Neural progenitor cell (in vitro differentiated cells): ENCODE measurements at regions not wholly inside any gene's neighbourhood (a gene's known extent, or its start where the extent isn't known, plus 50 kb on each side); places are given as distances from the start of the nearest gene placed in this dataset.

Experiments used
- DNase-seq: peaks from one replicate; pipeline ENCODE4 v3.0.0-alpha.2; 2016; ENCODE audit warnings: low spot score
- H2AFZ ChIP-seq: fragments of 200-600 bp; sonication (generic); replicated peaks from 2 replicates; pipeline ENCODE4 v1.6.1; 2016; ENCODE audit warnings: antibody characterized with exemption
- H3F3A ChIP-seq: fragments of 200-600 bp; sonication (generic); 2 replicates; pipeline ENCODE4 v1.6.1; 2016; ENCODE audit warnings: antibody characterized with exemption, low read depth
- H3K27ac ChIP-seq: fragments of 200-600 bp; sonication (generic); 2 replicates; pipeline ENCODE4 v1.5.1; 2016; ENCODE audit warnings: mild to moderate bottlenecking
- H3K27me3 ChIP-seq: fragments of 200-600 bp; sonication (generic); 2 replicates; pipeline ENCODE4 v1.6.1; 2016; ENCODE audit warnings: mild to moderate bottlenecking, moderate library complexity
- H3K36me3 ChIP-seq: fragments of 200-600 bp; sonication (generic); 2 replicates; pipeline ENCODE4 v1.5.1; 2016
- H3K4me1 ChIP-seq: fragments of 200-600 bp; sonication (generic); 2 replicates; pipeline ENCODE4 v1.6.1; 2016; ENCODE audit warnings: mixed run types
- H3K4me2 ChIP-seq: fragments of 200-600 bp; sonication (generic); 2 replicates; pipeline ENCODE4 v1.6.1; 2016
- H3K4me3 ChIP-seq: fragments of 200-600 bp; sonication (generic); 2 replicates; pipeline ENCODE4 v1.5.1; 2016
- H3K79me2 ChIP-seq: fragments of 200-600 bp; sonication (generic); 2 replicates; pipeline ENCODE4 v1.6.1; 2016; ENCODE audit warnings: low read depth
- H3K9ac ChIP-seq: fragments of 200-600 bp; sonication (generic); 2 replicates; pipeline ENCODE4 v1.6.1; 2016
- H3K9me3 ChIP-seq: fragments of 200-600 bp; sonication (generic); 2 replicates; pipeline ENCODE4 v1.5.1; 2016; ENCODE audit warnings: low read depth
- H4K20me1 ChIP-seq: fragments of 200-600 bp; sonication (generic); 2 replicates; pipeline ENCODE4 v1.6.1; 2016; ENCODE audit warnings: low read depth
- H3K27ac Mint-ChIP-seq: 3 replicates; pipeline ENCODE4 v1.8.0; 2021; ENCODE audit warnings: mixed read lengths
- H3K27me3 Mint-ChIP-seq: 2 replicates; pipeline ENCODE4 v1.8.0; 2022; ENCODE audit warnings: low read depth, mild to moderate bottlenecking, inconsistent platforms, moderate library complexity, mixed read lengths; ENCODE audit not compliant: insufficient read depth
- H3K36me3 Mint-ChIP-seq: 3 replicates; pipeline ENCODE4 v1.8.0; 2021; ENCODE audit warnings: mixed read lengths
- H3K4me1 Mint-ChIP-seq: 3 replicates; pipeline ENCODE4 v1.8.0; 2021; ENCODE audit warnings: mixed read lengths
- H3K4me3 Mint-ChIP-seq: 3 replicates; pipeline ENCODE4 v1.8.0; 2021; ENCODE audit warnings: mild to moderate bottlenecking, moderate library complexity, mixed read lengths
- H3K9me3 Mint-ChIP-seq: 3 replicates; pipeline ENCODE4 v1.8.0; 2020; ENCODE audit warnings: mixed read lengths
- CTCF ChIP-seq: fragments of 200-600 bp; sonication (generic); IDR thresholded peaks from 2 replicates; pipeline ENCODE4 v1.5.1; 2017; ENCODE audit warnings: antibody characterized with exemption, mild to moderate bottlenecking
- EZH2 ChIP-seq: fragments of 200-600 bp; sonication (generic); IDR thresholded peaks from 2 replicates; pipeline ENCODE4 v1.6.1; 2017; ENCODE audit warnings: antibody characterized with exemption, mild to moderate bottlenecking, moderate library complexity
- EZH2phosphoT487 ChIP-seq: fragments of 200-600 bp; sonication (generic); IDR thresholded peaks from 2 replicates; pipeline ENCODE4 v1.6.1; 2017; ENCODE audit warnings: antibody characterized with exemption

GRCh38 chr13:59488436-59488835 is 675.3 kb downstream of the DIAPH3 start:
- Mint-ChIP-seq H3K36me3 (no peaks in the 10 kb centered on the region), H3K4me1 (peaks cover 10% of the 10 kb centered on the region), H3K27ac (no peak overlapping the region), H3K4me3 (no peak overlapping the region), H3K9me3 (peaks cover 5% of the 10 kb centered on the region), H3K27me3 (peaks cover 2% of the 10 kb centered on the region)
- peaks cover 10% of the 10 kb centered on the region for H3K4me1 ChIP-seq
- no peaks in the 10 kb centered on the region for H3K27me3 ChIP-seq
- DNase-seq: no peak
- H4K20me1 ChIP-seq: no peaks in the 10 kb centered on the region
- H3K79me2 ChIP-seq: no peaks in the 10 kb centered on the region
- no peak for TF ChIP-seq EZH2phosphoT487
- no peak overlapping the region for H3K9ac ChIP-seq
- H2AFZ ChIP-seq: no peak overlapping the region
- H3K9me3 ChIP-seq: no peaks in the 10 kb centered on the region
- no peaks in the 10 kb centered on the region for H3F3A ChIP-seq
- H3K4me2 ChIP-seq: no peak overlapping the region
- H3K27ac ChIP-seq: no peak overlapping the region
- H3K36me3 ChIP-seq: no peaks in the 10 kb centered on the region
- no peak overlapping the region for H3K4me3 ChIP-seq

GRCh38 chr13:59490651-59491050 is 673.1 kb downstream of the DIAPH3 start:
- no peaks in the 10 kb centered on the region for H3K79me2 ChIP-seq
- peaks cover 5% of the 10 kb centered on the region for H3K4me1 ChIP-seq
- H2AFZ ChIP-seq: no peak overlapping the region
- no peaks in the 10 kb centered on the region for H3F3A ChIP-seq
- peaks cover 13% of the 10 kb centered on the region for H3K4me1 Mint-ChIP-seq
- H3K27me3 Mint-ChIP-seq: peaks cover 6% of the 10 kb centered on the region
- H3K4me2 ChIP-seq: no peak overlapping the region
- no peaks in the 10 kb centered on the region for H3K27me3 ChIP-seq
- TF ChIP-seq EZH2 (no peak), EZH2phosphoT487 (no peak), CTCF (no peak)
- H3K36me3 Mint-ChIP-seq: no peaks in the 10 kb centered on the region
- no peak overlapping the region for H3K27ac ChIP-seq
- H3K36me3 ChIP-seq: no peaks in the 10 kb centered on the region
- H3K9me3 Mint-ChIP-seq: peaks cover 5% of the 10 kb centered on the region
- no peak overlapping the region for H3K4me3 Mint-ChIP-seq
- no peak overlapping the region for H3K9ac ChIP-seq
- H3K27ac Mint-ChIP-seq: no peak overlapping the region
- H3K9me3 ChIP-seq: no peaks in the 10 kb centered on the region
- H4K20me1 ChIP-seq: no peaks in the 10 kb centered on the region
- no peak overlapping the region for H3K4me3 ChIP-seq
- no peak for DNase-seq

GRCh38 chr13:59492030-59492636 is 671.6 kb downstream of the DIAPH3 start:
- Histone ChIP-seq H3K79me2 (no peaks in the 10 kb centered on the region), H3K4me2 (no peak overlapping the region), H4K20me1 (no peaks in the 10 kb centered on the region), H3K9ac (no peak overlapping the region), H3K27ac (no peak overlapping the region), H3K4me3 (no peak overlapping the region), H3K9me3 (no peaks in the 10 kb centered on the region), H3F3A (no peaks in the 10 kb centered on the region), H3K27me3 (no peaks in the 10 kb centered on the region), H3K36me3 (no peaks in the 10 kb centered on the region), H2AFZ (no peak overlapping the region), H3K4me1 (peaks cover 9% of the 10 kb centered on the region)
- Mint-ChIP-seq H3K27ac (no peak overlapping the region), H3K27me3 (peaks cover 6% of the 10 kb centered on the region), H3K36me3 (no peaks in the 10 kb centered on the region), H3K4me3 (no peak overlapping the region), H3K9me3 (no peaks in the 10 kb centered on the region), H3K4me1 (peaks cover 24% of the 10 kb centered on the region)
- TF ChIP-seq EZH2 (no peak), EZH2phosphoT487 (no peak), CTCF (no peak)
- DNase-seq: no peak

- Histone ChIP-seq H3K9me3 (no peaks in the 10 kb centered on the region), H3K36me3 (no peaks in the 10 kb centered on the region), H2AFZ (no peak overlapping the region), H3K4me1 (peaks cover 9% of the 10 kb centered on the region), H3K79me2 (no peaks in the 10 kb centered on the region), H3K27ac (no peak overlapping the region), H3K4me2 (no peak overlapping the region), H3K27me3 (no peaks in the 10 kb centered on the region), H3K4me3 (no peak overlapping the region), H3K9ac (no peak overlapping the region), H3F3A (no peaks in the 10 kb centered on the region), H4K20me1 (no peaks in the 10 kb centered on the region)
- H3K27me3 Mint-ChIP-seq: peaks cover 7% of the 10 kb centered on the region
- no peak overlapping the region for H3K27ac Mint-ChIP-seq
- H3K4me1 Mint-ChIP-seq: peaks cover 26% of the 10 kb centered on the region
- no peaks in the 10 kb centered on the region for H3K9me3 Mint-ChIP-seq
- no peak overlapping the region for H3K4me3 Mint-ChIP-seq
- H3K36me3 Mint-ChIP-seq: no peaks in the 10 kb centered on the region
- no peak for TF ChIP-seq EZH2phosphoT487
- no peak for TF ChIP-seq EZH2
- no peak for TF ChIP-seq CTCF
- no peak for DNase-seq
Measured at GRCh38 chr13:59493436-59493965, 670.2 kb downstream of the DIAPH3 start.
